MM.1S (cell line): ENCODE measurements at regions not wholly inside any gene's neighbourhood (a gene's known extent, or its start where the extent isn't known, plus 50 kb on each side); places are given as distances from the start of the nearest gene placed in this dataset.

Source experiments
- EZH2 ChIP-seq: fragments of 300-600 bp; sonication (generic); optimal IDR thresholded peaks from 2 replicates; pipeline ENCODE3; 2017; ENCODE audit warnings: low read depth, mild to moderate bottlenecking, antibody characterized with exemption, low read length, mixed read lengths
- EZH2phosphoT487 ChIP-seq: fragments of 300-600 bp; sonication (generic); IDR thresholded peaks from 2 replicates; pipeline ENCODE4 v1.6.1; 2018; ENCODE audit warnings: antibody characterized with exemption, low read length
- TF ChIP-seq, protein P1 (sequence below): fragments of 300-600 bp; sonication (generic); IDR thresholded peaks from 2 replicates; pipeline ENCODE4 v1.5.1; 2016; ENCODE audit warnings: antibody characterized with exemption, low read length, mixed read lengths

DNA sequence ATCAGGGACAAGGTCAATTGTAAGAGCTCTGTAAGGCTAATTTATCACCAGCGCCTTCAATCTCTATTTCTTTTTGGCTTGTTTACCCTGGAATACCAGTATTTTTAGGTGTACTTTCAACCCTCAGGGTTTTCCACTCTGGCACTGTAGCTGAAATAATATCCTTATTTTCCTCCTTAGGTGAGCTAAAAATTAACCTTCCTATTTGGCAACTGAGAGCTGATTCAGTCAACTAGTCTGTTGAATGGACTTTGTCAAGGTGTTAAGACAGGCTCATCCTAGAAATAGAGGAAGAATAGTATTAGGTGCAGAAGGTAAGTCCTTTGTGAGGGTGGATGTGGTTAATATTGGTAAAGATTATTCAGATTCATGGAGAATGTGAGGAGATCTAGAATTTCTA lies 101.3 kb upstream of the BANK1 start:
- TF ChIP-seq, protein P1, sequence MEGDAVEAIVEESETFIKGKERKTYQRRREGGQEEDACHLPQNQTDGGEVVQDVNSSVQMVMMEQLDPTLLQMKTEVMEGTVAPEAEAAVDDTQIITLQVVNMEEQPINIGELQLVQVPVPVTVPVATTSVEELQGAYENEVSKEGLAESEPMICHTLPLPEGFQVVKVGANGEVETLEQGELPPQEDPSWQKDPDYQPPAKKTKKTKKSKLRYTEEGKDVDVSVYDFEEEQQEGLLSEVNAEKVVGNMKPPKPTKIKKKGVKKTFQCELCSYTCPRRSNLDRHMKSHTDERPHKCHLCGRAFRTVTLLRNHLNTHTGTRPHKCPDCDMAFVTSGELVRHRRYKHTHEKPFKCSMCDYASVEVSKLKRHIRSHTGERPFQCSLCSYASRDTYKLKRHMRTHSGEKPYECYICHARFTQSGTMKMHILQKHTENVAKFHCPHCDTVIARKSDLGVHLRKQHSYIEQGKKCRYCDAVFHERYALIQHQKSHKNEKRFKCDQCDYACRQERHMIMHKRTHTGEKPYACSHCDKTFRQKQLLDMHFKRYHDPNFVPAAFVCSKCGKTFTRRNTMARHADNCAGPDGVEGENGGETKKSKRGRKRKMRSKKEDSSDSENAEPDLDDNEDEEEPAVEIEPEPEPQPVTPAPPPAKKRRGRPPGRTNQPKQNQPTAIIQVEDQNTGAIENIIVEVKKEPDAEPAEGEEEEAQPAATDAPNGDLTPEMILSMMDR: no peak
- TF ChIP-seq EZH2: no peak
- TF ChIP-seq EZH2phosphoT487: no peak
